IPS DF 19.7 (cell line): ENCODE measurements at regions not wholly inside any gene's neighbourhood (a gene's known extent, or its start where the extent isn't known, plus 50 kb on each side); places are given as distances from the start of the nearest gene placed in this dataset.

Source experiments
- DNase-seq: peaks from one replicate; pipeline ENCODE4 v3.0.0-alpha.2; 2013; ENCODE audit warnings: low read depth, low spot score

GRCh38 chr4:14431155-14432134 lies 570.8 kb upstream of the CPEB2 start:
- no peak for DNase-seq

DNA sequence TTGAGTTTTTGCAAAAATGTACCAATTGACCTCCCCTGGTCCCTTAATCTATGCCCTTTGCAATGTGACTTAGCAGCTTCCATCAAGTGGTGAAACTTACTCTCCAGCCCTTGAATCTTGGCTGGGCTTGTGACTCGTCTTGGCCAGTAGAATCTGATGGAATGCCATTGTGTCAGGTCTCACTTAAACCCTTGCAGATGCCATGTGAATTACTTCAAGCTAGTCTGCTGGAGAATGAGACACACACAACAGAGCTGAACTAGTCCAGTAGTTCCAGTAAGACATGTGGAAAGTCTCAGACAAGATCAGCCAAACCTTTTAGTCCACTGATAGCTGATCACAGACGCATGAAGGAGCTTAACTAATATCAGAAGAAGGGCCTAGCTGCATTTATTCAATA lies 567.8 kb upstream of the CPEB2 start:
- DNase-seq, result no peak

DNA sequence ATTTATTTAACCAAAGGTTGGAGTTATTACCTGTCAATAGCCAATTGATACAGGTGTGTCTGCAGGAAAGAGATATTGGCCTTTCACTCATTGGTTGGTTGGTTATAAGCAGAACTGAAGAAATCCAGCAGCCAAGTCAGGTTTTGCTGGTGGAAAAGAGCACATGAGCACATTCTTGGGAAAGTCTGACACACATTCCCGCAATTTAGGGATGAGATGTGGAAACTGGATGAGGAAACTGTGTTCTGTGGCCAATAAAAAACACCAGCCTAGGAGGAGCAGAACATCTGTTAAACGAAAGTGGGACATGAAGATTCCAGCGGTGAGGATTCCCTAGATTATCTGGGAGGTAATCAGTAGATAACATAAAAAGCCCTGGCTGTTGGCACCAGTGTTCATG lies 567.4 kb upstream of the CPEB2 start:
- no peak for DNase-seq

GRCh38 chr4:14441561-14441960 lies 560.7 kb upstream of the CPEB2 start:
- DNase-seq, result no peak

GRCh38 chr4:14445882-14446281 lies 556.4 kb upstream of the CPEB2 start:
- no peak for DNase-seq

DNA sequence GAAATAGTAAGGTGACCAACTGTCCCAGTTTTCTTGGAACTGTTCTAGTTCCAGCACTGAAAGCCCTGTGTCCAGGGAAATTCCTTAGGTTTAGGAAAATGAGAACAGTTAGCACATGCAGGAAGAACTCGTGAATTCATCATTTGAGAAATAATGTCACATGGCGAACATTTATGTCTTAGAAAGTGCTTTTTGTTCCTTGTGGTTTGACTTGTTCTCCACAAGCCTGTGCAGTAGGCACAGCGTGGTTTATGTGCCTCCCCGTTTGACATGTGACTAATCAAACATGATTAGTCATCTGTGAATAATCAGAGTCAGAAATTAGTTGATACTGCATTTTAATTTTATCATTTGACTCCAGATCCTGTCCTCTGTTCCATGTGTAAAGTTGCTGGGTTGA lies 556.0 kb upstream of the CPEB2 start:
- DNase-seq, result no peak

DNA sequence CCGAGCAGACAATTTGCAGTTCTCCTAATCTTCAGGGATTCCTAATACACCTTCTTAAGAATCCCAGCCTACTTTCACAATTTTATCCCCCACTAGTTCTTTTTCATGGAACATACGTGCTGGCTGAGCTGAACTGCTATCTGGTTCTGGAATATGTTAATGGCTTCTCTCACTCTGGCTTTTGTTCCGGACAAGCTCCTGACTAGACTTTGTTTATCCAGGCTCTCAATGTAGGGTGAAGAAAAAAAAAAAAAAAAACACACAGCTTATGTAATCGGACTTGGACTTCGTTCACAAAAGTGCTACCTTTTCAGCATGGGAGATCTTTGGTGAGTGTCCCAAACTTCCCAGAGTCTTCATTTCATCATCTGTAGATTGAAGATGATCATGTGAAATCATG lies 555.4 kb upstream of the CPEB2 start:
- no peak for DNase-seq

DNA sequence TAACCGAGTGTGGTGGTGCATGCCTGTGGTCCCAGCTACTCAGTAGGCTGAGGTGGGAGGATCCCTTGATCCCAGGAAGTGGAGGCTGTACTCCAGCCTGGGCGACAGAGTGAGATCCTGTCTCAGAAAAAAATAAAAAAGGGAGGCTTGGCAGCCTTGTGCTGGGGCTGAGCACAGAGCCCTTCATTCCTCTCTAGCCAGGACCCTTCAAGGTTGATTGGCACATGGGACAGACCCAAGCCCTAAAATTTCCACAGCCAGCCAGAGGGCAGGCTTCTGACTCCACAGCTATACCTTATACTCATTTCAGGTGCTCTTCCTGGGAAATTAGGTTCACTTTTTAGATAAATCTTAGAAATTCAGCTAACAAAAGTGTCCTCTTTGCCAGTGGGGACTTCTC lies 553.0 kb upstream of the CPEB2 start:
- DNase-seq, result no peak

DNA sequence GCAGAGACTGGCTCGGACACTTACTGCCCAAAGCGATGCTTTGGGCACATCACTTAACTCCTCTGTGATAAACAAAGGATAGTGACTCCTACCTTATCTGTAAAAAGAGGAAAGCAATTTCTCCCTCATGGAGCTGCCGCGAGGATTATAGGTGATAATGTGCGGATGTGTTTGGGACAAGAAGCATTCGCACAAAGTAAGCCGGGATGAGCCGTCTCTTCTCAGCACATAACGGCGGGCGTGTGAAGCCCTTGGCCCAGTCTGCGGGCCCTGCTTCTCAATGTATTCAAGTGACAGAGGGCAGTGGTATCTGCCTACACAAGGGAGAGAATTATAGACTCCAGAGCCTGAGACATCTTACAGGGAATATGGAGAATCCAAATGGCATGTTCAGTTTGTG lies 550.3 kb upstream of the CPEB2 start:
- DNase-seq, result no peak

DNA sequence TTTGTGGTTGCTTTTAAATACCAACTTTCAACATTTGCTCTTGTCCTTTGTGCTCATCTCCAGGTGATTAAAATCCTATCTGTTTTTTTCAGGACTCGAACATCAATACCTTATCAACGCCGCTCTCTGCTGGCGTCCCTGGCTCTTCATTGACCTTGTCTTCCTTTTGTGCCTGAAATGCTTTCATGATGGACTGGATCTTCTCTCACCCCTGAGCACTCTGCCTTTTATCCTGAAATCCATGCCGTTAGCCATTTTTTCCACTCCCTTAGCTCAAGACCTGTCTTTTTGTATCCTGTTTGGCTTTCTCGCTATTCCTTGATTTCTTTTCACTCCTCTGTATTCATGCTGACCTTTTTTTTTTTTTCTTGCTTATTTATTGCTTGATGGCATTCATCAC lies 549.5 kb upstream of the CPEB2 start:
- DNase-seq, result no peak

GRCh38 chr4:14458463-14458862 lies 543.8 kb upstream of the CPEB2 start:
- DNase-seq, result no peak

- no peak for DNase-seq
Observed at GRCh38 chr4:14465057-14465456, 537.2 kb upstream of the CPEB2 start.

GRCh38 chr4:14465507-14465906 lies 536.8 kb upstream of the CPEB2 start:
- no peak for DNase-seq

DNA sequence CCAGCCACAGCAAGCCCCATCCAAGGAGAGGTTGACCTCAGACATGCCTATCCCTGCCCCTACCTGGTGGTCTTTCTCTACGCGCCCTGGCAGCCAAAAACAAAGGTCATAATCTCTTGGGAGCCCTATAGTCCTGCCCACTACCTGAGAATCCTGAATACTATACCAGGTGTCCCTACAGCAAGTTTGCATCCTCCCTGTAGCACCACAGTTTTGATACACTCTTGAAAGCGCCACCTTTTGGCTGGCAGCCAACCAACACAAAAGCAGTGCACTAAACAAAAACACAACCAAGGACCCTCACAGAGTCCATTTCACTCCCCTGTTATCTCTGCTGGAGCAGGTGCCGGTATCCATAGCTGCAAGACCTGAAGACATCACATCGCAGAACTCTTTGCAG lies 523.8 kb upstream of the CPEB2 start:
- DNase-seq, result no peak

DNA sequence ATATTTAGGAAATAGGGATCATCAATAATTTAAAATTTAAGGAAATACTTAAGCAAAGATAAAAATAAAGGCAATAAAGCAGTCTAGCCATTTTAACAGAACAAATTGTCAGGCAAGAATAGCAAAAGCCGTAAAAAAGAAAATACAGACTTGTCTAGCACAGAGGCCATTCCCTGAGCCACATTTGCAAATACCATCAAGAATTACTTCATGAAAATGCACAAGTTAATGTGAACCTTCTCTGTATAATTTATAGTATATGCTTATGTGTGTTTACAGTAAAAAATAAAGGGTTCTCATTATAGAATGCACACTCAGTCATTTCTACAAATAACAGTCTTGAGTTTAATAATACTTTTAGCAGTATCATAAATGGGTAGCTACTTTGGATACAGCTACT lies 505.9 kb upstream of the CPEB2 start:
- DNase-seq, result no peak

- DNase-seq, result no peak
Observed at GRCh38 chr4:14496969-14497368, 505.3 kb upstream of the CPEB2 start.

- no peak for DNase-seq
Observed at GRCh38 chr4:14504162-14504561, 498.1 kb upstream of the CPEB2 start.

GRCh38 chr4:14513471-14513870 lies 488.8 kb upstream of the CPEB2 start:
- no peak for DNase-seq

DNA sequence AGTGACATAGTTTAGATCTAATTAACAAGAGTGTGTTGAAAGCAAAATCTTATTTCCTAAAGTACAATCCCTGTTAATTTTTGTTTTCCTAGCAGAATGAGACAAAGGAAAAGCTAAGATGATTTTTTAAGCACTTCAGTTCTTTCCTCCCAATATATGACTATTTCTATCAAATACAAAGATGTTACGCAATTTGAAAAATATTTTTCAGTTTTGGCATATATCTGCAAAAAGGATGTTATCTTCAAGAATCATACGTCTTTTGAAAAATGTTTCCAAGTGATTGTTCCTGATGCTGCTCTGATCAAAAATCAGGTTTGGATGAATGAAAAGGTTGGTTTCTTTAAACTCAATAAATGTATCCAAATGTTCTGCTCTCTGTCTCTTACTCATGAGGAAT lies 486.7 kb upstream of the CPEB2 start:
- no peak for DNase-seq

- DNase-seq, result no peak
Observed at GRCh38 chr4:14518136-14518535, 484.1 kb upstream of the CPEB2 start.

DNA sequence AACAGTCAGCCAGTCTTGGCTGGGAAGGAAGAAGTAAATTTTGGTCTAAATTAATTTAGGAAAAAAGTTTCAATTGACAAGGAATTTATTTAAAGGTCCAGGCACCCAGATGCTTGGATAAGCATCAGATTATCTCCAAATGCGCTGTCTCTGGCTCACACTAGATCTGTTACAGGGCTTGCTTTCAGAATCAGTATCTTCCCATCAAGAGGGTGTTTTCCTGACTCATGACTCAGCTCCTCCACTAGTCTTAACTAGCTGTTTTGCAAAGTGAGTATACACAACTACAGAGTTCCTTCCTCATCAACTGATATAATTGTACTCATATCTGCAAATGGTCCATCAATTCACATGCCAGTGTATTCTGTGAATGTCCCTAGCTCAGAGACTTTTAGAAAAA lies 482.1 kb upstream of the CPEB2 start:
- no peak for DNase-seq

GRCh38 chr4:14524276-14524675 lies 478.0 kb upstream of the CPEB2 start:
- DNase-seq, result no peak

GRCh38 chr4:14528918-14529317 lies 473.4 kb upstream of the CPEB2 start:
- DNase-seq, result no peak

DNA sequence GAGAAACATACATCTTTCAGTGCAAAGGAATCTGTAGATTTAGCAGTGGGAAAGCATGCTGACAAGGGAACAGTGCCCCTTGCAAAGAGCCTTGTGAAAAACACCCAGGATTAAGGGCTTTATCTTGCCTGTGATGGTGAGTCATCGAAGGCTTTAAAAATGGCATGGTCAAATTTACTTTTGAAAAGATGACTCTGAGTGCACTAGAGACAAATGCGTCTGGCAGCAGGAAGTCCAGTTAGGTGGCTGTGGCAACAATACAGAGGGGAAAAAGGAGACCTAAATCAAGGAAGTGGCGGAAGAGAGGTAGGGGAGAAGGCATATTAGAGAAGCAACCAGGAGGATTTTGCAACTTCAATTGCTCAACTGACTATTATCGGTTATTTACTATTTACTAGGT lies 472.6 kb upstream of the CPEB2 start:
- peak; percentile 64 for DNase-seq
